Dermis microvascular lymphatic vessel endothelial cell (primary cell): ENCODE measurements at regions not wholly inside any gene's neighbourhood (a gene's known extent, or its start where the extent isn't known, plus 50 kb on each side); places are given as distances from the start of the nearest gene placed in this dataset.

Experiments used
- DNase-seq, 2 donors: peaks; one replicate each; pipeline versions ENCODE4 v3.0.0 to v3.0.0-alpha.2; 2010; ENCODE audit warnings: low read depth in 2 of 2

- DNase-seq = no peak
Measured at GRCh38 chr7:46738165-46738564, 817.1 kb upstream of the IGFBP3 start.

GRCh38 chr7:46725838-46726237 is 804.8 kb upstream of the IGFBP3 start:
- peak in 1 of 2 donors; percentile 64 for DNase-seq

GRCh38 chr7:46725136-46725535 is 804.1 kb upstream of the IGFBP3 start:
- DNase-seq = no peak

- no peak for DNase-seq
Measured at GRCh38 chr7:46723742-46724141, 802.7 kb upstream of the IGFBP3 start.

GRCh38 chr7:46723003-46723402 is 801.9 kb upstream of the IGFBP3 start:
- DNase-seq = no peak

GRCh38 chr7:46720761-46721160 is 799.7 kb upstream of the IGFBP3 start:
- DNase-seq = no peak

GRCh38 chr7:46719616-46720015 is 798.5 kb upstream of the IGFBP3 start:
- no peak for DNase-seq

- DNase-seq = peak; percentile 30 to 57
Measured at GRCh38 chr7:46716926-46717325, 795.9 kb upstream of the IGFBP3 start.

- DNase-seq = no peak
Measured at GRCh38 chr7:46715579-46715978, 794.5 kb upstream of the IGFBP3 start.

GRCh38 chr7:46714904-46715303 is 793.8 kb upstream of the IGFBP3 start:
- no peak for DNase-seq

GRCh38 chr7:46713868-46714596 is 793.0 kb upstream of the IGFBP3 start:
- DNase-seq = peak in 1 of 2 donors; percentile 74

- DNase-seq = no peak
Measured at GRCh38 chr7:46710927-46711326, 789.9 kb upstream of the IGFBP3 start.

- DNase-seq = no peak
Measured at GRCh38 chr7:46707973-46708372, 786.9 kb upstream of the IGFBP3 start.

- DNase-seq = no peak
Measured at GRCh38 chr7:46705386-46706255, 784.5 kb upstream of the IGFBP3 start.

GRCh38 chr7:46696741-46697140 is 775.7 kb upstream of the IGFBP3 start:
- no peak for DNase-seq

GRCh38 chr7:46695051-46695708 is 774.1 kb upstream of the IGFBP3 start:
- DNase-seq = no peak

GRCh38 chr7:46694058-46694457 is 773.0 kb upstream of the IGFBP3 start:
- no peak for DNase-seq

GRCh38 chr7:46687203-46687602 is 766.1 kb upstream of the IGFBP3 start:
- DNase-seq = no peak

- peak in 1 of 2 donors; percentile 48 for DNase-seq
Measured at GRCh38 chr7:46685051-46685450, 764.0 kb upstream of the IGFBP3 start.

- DNase-seq = peak in 1 of 2 donors; percentile 9
Measured at GRCh38 chr7:46682836-46683624, 762.0 kb upstream of the IGFBP3 start.

- DNase-seq = peak in 1 of 2 donors; percentile 11
Measured at GRCh38 chr7:46681865-46682503, 760.9 kb upstream of the IGFBP3 start.
